ENCODE measurements at regions not wholly inside any gene's neighbourhood (a gene's known extent, or its start where the extent isn't known, plus 50 kb on each side); places are given as distances from the start of the nearest gene placed in this dataset.

GRCh38 chr2:146764301-146764700 lies 1080.5 kb upstream of the ACVR2A start:
- TF ChIP-seq CTCF (IDR thresholded peaks at IDR 0.05), result no peak
- Histone ChIP-seq H3K9me3 (no peaks in the 10 kb centered on the region), H3K27ac (no peak overlapping the region), H3K36me3 (ENCODE audit: insufficient read depth in 1 of 2, low read depth in 1 of 2) (no peaks in the 10 kb centered on the region), H3K4me1 (no peaks in the 10 kb centered on the region), H3K4me3 (no peak overlapping the region), H3K27me3 (ENCODE audit: insufficient read depth in 3 of 3, low read length in 2 of 3) (no peaks in the 10 kb centered on the region)
- no peak for DNase-seq
- ATAC-seq, result no peak
- 72 to 76% (median 75%) methylated on average over 4 of the region's 4 CpGs for WGBS, 3 donors
- intact Hi-C loops (cut with DNase I), result no loop called here

GRCh38 chr2:146762786-146763185 lies 1082.0 kb upstream of the ACVR2A start:
- H3K27me3 ChIP-seq (ENCODE audit: insufficient read depth in 3 of 3, low read length in 2 of 3), result no peaks in the 10 kb centered on the region
- H3K4me1 ChIP-seq, result no peaks in the 10 kb centered on the region
- no peak overlapping the region for H3K4me3 ChIP-seq
- no peak for DNase-seq
- TF ChIP-seq CTCF (IDR thresholded peaks at IDR 0.05), result no peak
- ATAC-seq, result no peak
- H3K27ac ChIP-seq, result no peak overlapping the region
- H3K9me3 ChIP-seq, result no peaks in the 10 kb centered on the region
- intact Hi-C loops (cut with DNase I), result no loop called here
- H3K36me3 ChIP-seq (ENCODE audit: insufficient read depth in 1 of 2, low read depth in 1 of 2), result no peaks in the 10 kb centered on the region
- 87 to 93% (median 89%) methylated on average over 2 of the region's 2 CpGs for WGBS, 3 donors

- DNase-seq, result no peak
- no peaks in the 10 kb centered on the region for H3K4me1 ChIP-seq
- TF ChIP-seq CTCF (IDR thresholded peaks at IDR 0.05), result no peak
- no peaks in the 10 kb centered on the region for H3K36me3 ChIP-seq (ENCODE audit: insufficient read depth in 1 of 2, low read depth in 1 of 2)
- no peaks in the 10 kb centered on the region for H3K27me3 ChIP-seq (ENCODE audit: insufficient read depth in 3 of 3, low read length in 2 of 3)
- no peak overlapping the region for H3K27ac ChIP-seq
- WGBS, 3 donors, result 81 to 87% (median 86%) methylated on average over 4 of the region's 4 CpGs
- no peak overlapping the region for H3K4me3 ChIP-seq
- intact Hi-C loops (cut with DNase I), result no loop called here
- ATAC-seq, result no peak
- no peaks in the 10 kb centered on the region for H3K9me3 ChIP-seq
Measured at GRCh38 chr2:146754606-146755005, 1090.2 kb upstream of the ACVR2A start.

DNA sequence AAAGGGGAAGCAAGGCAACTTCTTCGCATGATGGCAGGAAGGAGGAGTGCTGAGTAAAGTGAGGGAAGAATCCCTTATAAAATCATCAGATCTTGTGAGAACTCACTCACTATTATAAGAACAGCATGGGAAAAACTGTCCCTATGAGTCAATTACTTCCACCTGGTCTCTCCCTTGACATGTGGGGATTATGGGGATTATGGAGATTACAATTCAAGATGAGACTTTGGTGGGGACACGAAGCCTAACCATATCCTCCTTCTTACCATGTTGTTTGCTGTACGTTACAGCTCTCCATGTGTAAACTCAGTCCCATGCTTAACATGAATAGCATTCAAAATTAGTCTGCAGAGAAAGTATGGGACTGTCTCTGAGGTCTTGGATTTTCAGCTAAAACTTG lies 1096.8 kb upstream of the ACVR2A start:
- WGBS, 3 donors, result 65 to 73% (median 66%) methylated on average over 3 of the region's 3 CpGs
- H3K9me3 ChIP-seq, result no peaks in the 10 kb centered on the region
- no peak overlapping the region for H3K27ac ChIP-seq
- ATAC-seq (no peak), DNase-seq (no peak)
- H3K4me1 ChIP-seq, result no peaks in the 10 kb centered on the region
- no peak overlapping the region for H3K4me3 ChIP-seq
- TF ChIP-seq CTCF (IDR thresholded peaks at IDR 0.05), result no peak
- H3K36me3 ChIP-seq (ENCODE audit: insufficient read depth in 1 of 2, low read depth in 1 of 2), result no peaks in the 10 kb centered on the region
- H3K27me3 ChIP-seq (ENCODE audit: insufficient read depth in 3 of 3, low read length in 2 of 3), result no peaks in the 10 kb centered on the region
- intact Hi-C loops (cut with DNase I), result no loop called here

GRCh38 chr2:146741260-146741659 lies 1103.6 kb upstream of the ACVR2A start:
- H3K36me3 ChIP-seq (ENCODE audit: insufficient read depth in 1 of 2, low read depth in 1 of 2), result no peaks in the 10 kb centered on the region
- 63 to 81% (median 67%) methylated on average over 4 of the region's 4 CpGs for WGBS, 3 donors

More at GRCh38 chr2:146741260-146741659, 1103.6 kb upstream of the ACVR2A start:
- Histone ChIP-seq H3K4me3 (no peak overlapping the region), H3K27ac (no peak overlapping the region), H3K4me1 (no peaks in the 10 kb centered on the region), H3K9me3 (no peaks in the 10 kb centered on the region), H3K27me3 (ENCODE audit: insufficient read depth in 3 of 3, low read length in 2 of 3) (no peaks in the 10 kb centered on the region)
- ATAC-seq (no peak), DNase-seq (no peak)
- intact Hi-C loops (cut with DNase I), result no loop called here
- no peak for TF ChIP-seq CTCF (IDR thresholded peaks at IDR 0.05)

Data from psoas muscle (tissue), 7 donors.